ENCODE measurements at regions not wholly inside any gene's neighbourhood (a gene's known extent, or its start where the extent isn't known, plus 50 kb on each side); places are given as distances from the start of the nearest gene placed in this dataset.

DNA sequence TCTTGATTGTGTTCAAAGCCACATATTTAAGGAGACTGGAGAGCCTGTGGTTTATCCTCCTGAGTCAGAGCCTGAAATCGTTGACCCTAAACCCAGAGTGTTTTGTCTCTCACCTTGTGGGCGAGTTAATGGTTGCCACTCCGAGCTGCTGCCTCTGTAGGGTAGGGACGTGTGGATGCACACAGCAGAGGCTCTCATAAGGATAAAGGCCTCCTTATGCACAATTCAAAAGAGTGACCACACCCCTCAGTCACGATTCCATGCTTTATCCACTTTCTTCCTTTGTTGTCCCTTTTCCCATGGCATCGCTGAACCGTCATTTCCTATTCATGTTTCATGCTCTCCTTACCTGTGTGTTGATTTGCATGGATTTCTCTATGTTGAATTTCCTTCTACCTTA is 805.0 kb upstream of the RBFOX1 start:
- Histone ChIP-seq H3K27ac (ENCODE audit: low read length) (no peak overlapping the region), H3K9me3 (ENCODE audit: insufficient read depth, low read length) (no peaks in the 10 kb centered on the region), H2AFZ (ENCODE audit: low read depth, low read length) (no peak overlapping the region), H3K36me3 (replicated peaks; ENCODE audit: low read depth, low read length) (no peaks in the 10 kb centered on the region), H3K27me3 (ENCODE audit: low read depth, low read length) (no peaks in the 10 kb centered on the region), H3K4me2 (ENCODE audit: low read length) (no peak overlapping the region), H3K4me3 (ENCODE audit: low read length) (no peak overlapping the region), H3K9ac (ENCODE audit: low read length) (no peak overlapping the region), H3K79me2 (ENCODE audit: low read length) (no peaks in the 10 kb centered on the region), H3K4me1 (ENCODE audit: low read length) (no peaks in the 10 kb centered on the region), H4K20me1 (ENCODE audit: insufficient read depth, low read length) (no peaks in the 10 kb centered on the region)
- TF ChIP-seq CTCF (IDR thresholded peaks at IDR 0.05; ENCODE audit: low read depth, low read length) (no peak), EZH2phosphoT487 (IDR thresholded peaks at IDR 0.05; ENCODE audit: low read depth) (no peak)

GRCh38 chr16:6524501-6524900 is 808.1 kb upstream of the RBFOX1 start:
- Histone ChIP-seq H3K27ac (ENCODE audit: low read length) (no peak overlapping the region), H3K27me3 (ENCODE audit: low read depth, low read length) (no peaks in the 10 kb centered on the region), H3K4me2 (ENCODE audit: low read length) (no peak overlapping the region), H3K36me3 (replicated peaks; ENCODE audit: low read depth, low read length) (no peaks in the 10 kb centered on the region), H3K4me1 (ENCODE audit: low read length) (no peaks in the 10 kb centered on the region), H3K9ac (ENCODE audit: low read length) (no peak overlapping the region), H3K9me3 (ENCODE audit: insufficient read depth, low read length) (no peaks in the 10 kb centered on the region), H2AFZ (ENCODE audit: low read depth, low read length) (no peak overlapping the region), H3K4me3 (ENCODE audit: low read length) (no peak overlapping the region), H3K79me2 (ENCODE audit: low read length) (no peaks in the 10 kb centered on the region), H4K20me1 (ENCODE audit: insufficient read depth, low read length) (no peaks in the 10 kb centered on the region)
- TF ChIP-seq EZH2phosphoT487 (IDR thresholded peaks at IDR 0.05; ENCODE audit: low read depth) (no peak), CTCF (IDR thresholded peaks at IDR 0.05; ENCODE audit: low read depth, low read length) (no peak)

- Histone ChIP-seq H3K27ac (ENCODE audit: low read length) (no peak overlapping the region), H3K9me3 (ENCODE audit: insufficient read depth, low read length) (no peaks in the 10 kb centered on the region), H4K20me1 (ENCODE audit: insufficient read depth, low read length) (no peaks in the 10 kb centered on the region), H3K27me3 (ENCODE audit: low read depth, low read length) (no peaks in the 10 kb centered on the region), H3K79me2 (ENCODE audit: low read length) (no peaks in the 10 kb centered on the region), H3K4me2 (ENCODE audit: low read length) (no peak overlapping the region), H3K4me3 (ENCODE audit: low read length) (no peak overlapping the region), H2AFZ (ENCODE audit: low read depth, low read length) (no peak overlapping the region), H3K4me1 (ENCODE audit: low read length) (no peaks in the 10 kb centered on the region), H3K36me3 (replicated peaks; ENCODE audit: low read depth, low read length) (no peaks in the 10 kb centered on the region), H3K9ac (ENCODE audit: low read length) (no peak overlapping the region)
- TF ChIP-seq CTCF (IDR thresholded peaks at IDR 0.05; ENCODE audit: low read depth, low read length) = no peak
- TF ChIP-seq EZH2phosphoT487 (IDR thresholded peaks at IDR 0.05; ENCODE audit: low read depth) = no peak
Observed at GRCh38 chr16:6517020-6517720, 815.5 kb upstream of the RBFOX1 start.

DNA sequence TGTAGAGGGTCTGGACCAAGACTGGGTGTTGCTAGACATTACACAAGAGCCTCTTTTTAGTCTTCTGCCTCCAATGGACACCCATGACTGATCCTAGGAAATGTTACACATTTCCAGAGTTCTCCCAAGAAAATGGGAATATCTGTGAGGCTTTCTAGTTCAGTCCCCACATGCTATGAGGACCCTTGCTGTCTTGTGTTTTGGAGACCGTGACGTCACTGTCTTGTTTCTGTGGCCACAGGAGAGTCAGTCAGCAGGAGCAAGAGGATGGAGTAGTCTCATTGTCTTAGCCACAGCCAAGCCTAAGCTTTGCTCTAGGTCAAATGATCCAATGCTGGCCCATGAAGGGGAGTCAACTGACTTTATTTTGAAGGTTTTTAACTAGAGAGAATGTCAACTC is 820.1 kb upstream of the RBFOX1 start:
- TF ChIP-seq EZH2phosphoT487 (IDR thresholded peaks at IDR 0.05; ENCODE audit: low read depth) = no peak
- TF ChIP-seq CTCF (IDR thresholded peaks at IDR 0.05; ENCODE audit: low read depth, low read length) = no peak
- Histone ChIP-seq H3K4me2 (ENCODE audit: low read length) (no peak overlapping the region), H2AFZ (ENCODE audit: low read depth, low read length) (no peak overlapping the region), H3K36me3 (replicated peaks; ENCODE audit: low read depth, low read length) (no peaks in the 10 kb centered on the region), H3K27ac (ENCODE audit: low read length) (no peak overlapping the region), H3K4me1 (ENCODE audit: low read length) (no peaks in the 10 kb centered on the region), H3K79me2 (ENCODE audit: low read length) (no peaks in the 10 kb centered on the region), H3K9ac (ENCODE audit: low read length) (no peak overlapping the region), H3K9me3 (ENCODE audit: insufficient read depth, low read length) (no peaks in the 10 kb centered on the region), H3K27me3 (ENCODE audit: low read depth, low read length) (no peaks in the 10 kb centered on the region), H3K4me3 (ENCODE audit: low read length) (no peak overlapping the region), H4K20me1 (ENCODE audit: insufficient read depth, low read length) (no peaks in the 10 kb centered on the region)
